ENCODE measurements at regions not wholly inside any gene's neighbourhood (a gene's known extent, or its start where the extent isn't known, plus 50 kb on each side); places are given as distances from the start of the nearest gene placed in this dataset.
A peak's percentile ranks its signal among the peaks of the same experiment; 100 is the strongest.

DNA sequence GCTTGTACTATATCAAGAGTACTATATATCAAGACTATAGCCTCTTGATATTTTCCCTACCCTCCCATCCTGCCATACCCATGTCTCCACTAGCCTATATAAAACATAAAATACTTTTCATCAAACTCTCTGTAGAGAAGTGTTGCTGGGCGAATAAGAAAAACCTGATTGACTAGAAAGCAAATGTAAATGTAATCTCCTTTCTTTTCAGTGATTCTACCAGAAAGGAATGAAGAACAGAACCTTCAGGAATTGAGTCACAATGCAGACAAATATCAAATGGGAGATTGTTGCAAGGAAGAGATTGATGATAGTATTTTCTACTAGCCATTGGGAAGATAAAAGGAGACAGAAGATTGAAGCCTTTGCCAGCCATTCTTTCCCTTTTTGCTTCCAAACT, 89.2 kb downstream of the KCNRG start:
- Histone ChIP-seq H3K4me2 (peak overlapping the region; percentile 47), H3K4me1 (replicated peaks; ENCODE audit: insufficient read depth) (peaks cover 20% of the 10 kb centered on the region), H3F3A (ENCODE audit: insufficient read depth, low read depth) (0 out of 2 replicates have a peak, but pooled peaks cover 16% of the 10 kb centered on the region), H3K79me2 (ENCODE audit: low read depth) (peaks cover 22% of the 10 kb centered on the region), H4K20me1 (ENCODE audit: insufficient read depth) (no peaks in the 10 kb centered on the region), H3K9me2 (ENCODE audit: insufficient read depth) (no peaks in the 10 kb centered on the region), H3K9me3 (ENCODE audit: insufficient read depth, low read depth) (peaks cover 2% of the 10 kb centered on the region; the same call in 1 of the 2 replicates), H2AFZ (no peak overlapping the region), H3K4me3 (no peak overlapping the region), H3K27me3 (ENCODE audit: insufficient read depth, low read depth) (no peaks in the 10 kb centered on the region), H3K27ac (peak overlapping the region; percentile 17), H3K36me3 (ENCODE audit: low read depth) (peaks cover 22% of the 10 kb centered on the region)
- TF ChIP-seq, protein P1, sequence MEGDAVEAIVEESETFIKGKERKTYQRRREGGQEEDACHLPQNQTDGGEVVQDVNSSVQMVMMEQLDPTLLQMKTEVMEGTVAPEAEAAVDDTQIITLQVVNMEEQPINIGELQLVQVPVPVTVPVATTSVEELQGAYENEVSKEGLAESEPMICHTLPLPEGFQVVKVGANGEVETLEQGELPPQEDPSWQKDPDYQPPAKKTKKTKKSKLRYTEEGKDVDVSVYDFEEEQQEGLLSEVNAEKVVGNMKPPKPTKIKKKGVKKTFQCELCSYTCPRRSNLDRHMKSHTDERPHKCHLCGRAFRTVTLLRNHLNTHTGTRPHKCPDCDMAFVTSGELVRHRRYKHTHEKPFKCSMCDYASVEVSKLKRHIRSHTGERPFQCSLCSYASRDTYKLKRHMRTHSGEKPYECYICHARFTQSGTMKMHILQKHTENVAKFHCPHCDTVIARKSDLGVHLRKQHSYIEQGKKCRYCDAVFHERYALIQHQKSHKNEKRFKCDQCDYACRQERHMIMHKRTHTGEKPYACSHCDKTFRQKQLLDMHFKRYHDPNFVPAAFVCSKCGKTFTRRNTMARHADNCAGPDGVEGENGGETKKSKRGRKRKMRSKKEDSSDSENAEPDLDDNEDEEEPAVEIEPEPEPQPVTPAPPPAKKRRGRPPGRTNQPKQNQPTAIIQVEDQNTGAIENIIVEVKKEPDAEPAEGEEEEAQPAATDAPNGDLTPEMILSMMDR (conservative IDR thresholded peaks at IDR 0.05) = no peak
- TF ChIP-seq EZH2 (IDR thresholded peaks at IDR 0.05; ENCODE audit: low read depth) = no peak
- peak in 1 of 2 experiments; percentile 83 for DNase-seq
- intact Hi-C loops (cut with micrococcal nuclease; ENCODE audit: unreplicated experiment) = loop anchor here (1.0 kb wide), 2 partner anchors 20 to 22 kb away; no protein-coding TSS in a partner anchor
- ChIA-PET POLR2A (ENCODE audit: unreplicated experiment) (no interaction called here), CTCF (no interaction called here)
- no TSS peak for BruUV-seq (replicated peaks)

DNA sequence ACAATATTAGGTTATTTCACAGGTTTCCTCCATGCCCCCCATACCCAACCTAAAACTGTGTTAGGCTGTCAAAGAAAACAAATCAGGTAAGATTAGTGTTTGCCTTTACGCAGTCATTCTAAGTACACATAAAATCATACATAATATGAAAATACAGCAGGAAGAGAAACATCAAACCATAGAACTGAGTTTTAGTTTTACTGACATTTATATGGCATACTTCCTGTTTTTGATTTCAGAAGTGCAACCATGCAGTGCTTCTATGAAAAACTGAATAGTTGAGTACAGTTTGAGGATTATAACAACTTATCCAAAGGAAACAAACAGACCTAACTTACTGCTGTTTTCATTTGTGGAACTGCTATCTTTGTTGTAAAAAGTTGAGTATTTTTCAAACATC, 91.3 kb downstream of the KCNRG start:
- CTCF ChIA-PET = no interaction called here
- Histone ChIP-seq H3K4me3 (no peak overlapping the region), H3K4me2 (no peak overlapping the region), H3K27me3 (ENCODE audit: insufficient read depth, low read depth) (no peaks in the 10 kb centered on the region), H3K4me1 (replicated peaks; ENCODE audit: insufficient read depth) (peaks cover 20% of the 10 kb centered on the region), H3F3A (ENCODE audit: insufficient read depth, low read depth) (0 out of 2 replicates have a peak, but pooled peaks cover 16% of the 10 kb centered on the region), H4K20me1 (ENCODE audit: insufficient read depth) (no peaks in the 10 kb centered on the region), H3K27ac (no peak overlapping the region), H3K9me3 (ENCODE audit: insufficient read depth, low read depth) (no peaks in the 10 kb centered on the region), H3K36me3 (ENCODE audit: low read depth) (peaks cover 22% of the 10 kb centered on the region), H3K9me2 (ENCODE audit: insufficient read depth) (no peaks in the 10 kb centered on the region), H2AFZ (no peak overlapping the region), H3K79me2 (ENCODE audit: low read depth) (peaks cover 8% of the 10 kb centered on the region)
- no peak for DNase-seq
- intact Hi-C loops (cut with micrococcal nuclease; ENCODE audit: unreplicated experiment) = no loop called here
- BruUV-seq (replicated peaks) = no TSS peak
- TF ChIP-seq, protein P1 (conservative IDR thresholded peaks at IDR 0.05) = no peak
- TF ChIP-seq EZH2 (IDR thresholded peaks at IDR 0.05; ENCODE audit: low read depth) = no peak
- POLR2A ChIA-PET (ENCODE audit: unreplicated experiment) = no interaction called here

DNA sequence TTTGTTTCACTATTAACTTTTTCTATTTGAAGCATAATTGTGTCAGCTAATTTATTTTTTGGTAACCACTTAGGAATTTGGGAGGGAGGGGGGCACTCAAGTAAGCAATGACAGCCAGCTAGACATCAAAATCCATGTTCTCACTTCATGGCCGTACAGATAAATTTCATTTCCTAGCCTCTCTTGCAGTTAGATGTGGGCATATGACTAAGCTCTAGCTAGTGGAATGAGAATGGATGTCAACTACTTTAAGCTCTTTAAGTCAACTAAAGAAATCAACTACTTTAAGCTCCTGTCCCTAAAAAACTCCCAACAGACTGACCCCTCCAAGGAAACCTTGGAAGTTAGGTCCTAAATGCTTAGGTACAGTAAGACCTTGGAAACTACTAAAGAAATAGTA, 92.0 kb downstream of the KCNRG start:
- intact Hi-C loops (cut with micrococcal nuclease; ENCODE audit: unreplicated experiment) = no loop called here
- peaks cover 22% of the 10 kb centered on the region for H3K36me3 ChIP-seq (ENCODE audit: low read depth)
- DNase-seq = no peak
- TF ChIP-seq EZH2 (IDR thresholded peaks at IDR 0.05; ENCODE audit: low read depth) = no peak
- TF ChIP-seq, protein P1 (conservative IDR thresholded peaks at IDR 0.05) = no peak
- no TSS peak for BruUV-seq (replicated peaks)
- H3K79me2 ChIP-seq (ENCODE audit: low read depth) = peaks cover 8% of the 10 kb centered on the region
- H2AFZ ChIP-seq = no peak overlapping the region
- ChIA-PET POLR2A (ENCODE audit: unreplicated experiment) (interaction anchor here (0.5 kb wide), 1 partner anchor 271 kb away, joined by 24 read pairs; no protein-coding TSS in a partner anchor), CTCF (no interaction called here)
- no peaks in the 10 kb centered on the region for H3K9me2 ChIP-seq (ENCODE audit: insufficient read depth)
- H3K9me3 ChIP-seq (ENCODE audit: insufficient read depth, low read depth) = no peaks in the 10 kb centered on the region
- no peak overlapping the region for H3K4me2 ChIP-seq
- no peaks in the 10 kb centered on the region for H3K27me3 ChIP-seq (ENCODE audit: insufficient read depth, low read depth)
- H4K20me1 ChIP-seq (ENCODE audit: insufficient read depth) = no peaks in the 10 kb centered on the region
- H3K4me3 ChIP-seq = no peak overlapping the region
- H3K27ac ChIP-seq = no peak overlapping the region
- 0 out of 2 replicates have a peak, but pooled peaks cover 15% of the 10 kb centered on the region for H3F3A ChIP-seq (ENCODE audit: insufficient read depth, low read depth)
- peaks cover 20% of the 10 kb centered on the region for H3K4me1 ChIP-seq (replicated peaks; ENCODE audit: insufficient read depth)

Measured in PC-9 (cell line).